Naive thymus-derived CD4-positive, alpha-beta T cell (primary cell): ENCODE measurements at regions not wholly inside any gene's neighbourhood (a gene's known extent, or its start where the extent isn't known, plus 50 kb on each side); places are given as distances from the start of the nearest gene placed in this dataset.

Experiments
- ATAC-seq: fragments of 150-1000 bp; cut with Tn5 transposase; 2 replicates; pipeline ENCODE4 v1.10.0; 2021; ENCODE audit warnings: mild to moderate bottlenecking, moderate library complexity
- CTCF ChIA-PET: fragments of 350-600 bp; sonication (Branson Sonifier 250); formaldehyde crosslinking; loops from one replicate; lab custom pipeline; 2021; ENCODE audit warnings: antibody characterized with exemption; lab: Charles Lee
- POLR2A ChIA-PET: fragments of 350-600 bp; sonication (Branson Sonifier 250); formaldehyde crosslinking; loops from one replicate; lab custom pipeline; 2021; ENCODE audit warnings: antibody characterized with exemption, inconsistent platforms; lab: Charles Lee
- DNase-seq, 9 donors: peaks; one replicate each; pipeline versions ENCODE4 v3.0.0 to v3.0.0-alpha.2; 2020 to 2022; ENCODE audit warnings: mixed read lengths in 1 of 9
- H3K27ac ChIP-seq: one replicate; pipeline ENCODE4 v1.7.0; 2013; ENCODE audit warnings: mild to moderate bottlenecking, low read depth, low read length, moderate library complexity
- H3K27me3 ChIP-seq, 2 donors: one replicate each; pipeline ENCODE4 v1.7.0; 2013; ENCODE audit warnings: low read length in 2 of 2, mild to moderate bottlenecking in 2 of 2, moderate library complexity in 2 of 2; ENCODE audit not compliant: control insufficient read depth in 2 of 2, insufficient read depth in 2 of 2
- H3K36me3 ChIP-seq, 3 experiments: 1 replicate in 2 of 3; 2 replicates in 1 of 3; pipeline ENCODE4 v1.7.0; 2013; ENCODE audit warnings: low read length in 3 of 3, mild to moderate bottlenecking in 3 of 3, moderate library complexity in 1 of 3; ENCODE audit not compliant: insufficient read depth in 3 of 3, control insufficient read depth in 2 of 3
- H3K4me1 ChIP-seq, 2 donors: one replicate each; pipeline ENCODE4 v1.7.0; 2013; ENCODE audit warnings: low read length in 2 of 2, mild to moderate bottlenecking in 2 of 2, moderate library complexity in 1 of 2; ENCODE audit not compliant: control insufficient read depth in 2 of 2, insufficient read depth in 2 of 2
- H3K4me3 ChIP-seq: 2 replicates; pipeline ENCODE4 v1.7.0; 2013; ENCODE audit warnings: mild to moderate bottlenecking, low read length
- H3K9me3 ChIP-seq, 3 experiments: 1 replicate in 2 of 3; 2 replicates in 1 of 3; pipeline ENCODE4 v1.7.0; 2013; ENCODE audit warnings: low read length in 3 of 3; ENCODE audit not compliant: control insufficient read depth in 2 of 3
- H3K27ac Mint-ChIP-seq, 9 donors: one replicate each; pipeline ENCODE4 v1.8.0; 2020 to 2022; ENCODE audit warnings: mixed read lengths in 9 of 9, mild to moderate bottlenecking in 8 of 9, moderate library complexity in 5 of 9, inconsistent platforms in 2 of 9
- H3K27me3 Mint-ChIP-seq, 5 donors: one replicate each; pipeline ENCODE4 v1.8.0; 2021 to 2022; ENCODE audit warnings: mixed read lengths in 5 of 5, mild to moderate bottlenecking in 1 of 5
- H3K36me3 Mint-ChIP-seq, 5 donors: one replicate each; pipeline ENCODE4 v1.8.0; 2020 to 2022; ENCODE audit warnings: mixed read lengths in 5 of 5, mild to moderate bottlenecking in 3 of 5, inconsistent platforms in 1 of 5
- H3K4me1 Mint-ChIP-seq, 7 donors: one replicate each; pipeline ENCODE4 v1.8.0; 2020 to 2022; ENCODE audit warnings: mixed read lengths in 7 of 7, mild to moderate bottlenecking in 3 of 7, inconsistent platforms in 1 of 7
- H3K4me3 Mint-ChIP-seq, 10 donors: one replicate each; pipeline ENCODE4 v1.8.0; 2020 to 2022; ENCODE audit warnings: mild to moderate bottlenecking in 10 of 10, mixed read lengths in 10 of 10, moderate library complexity in 6 of 10, inconsistent platforms in 2 of 10
- H3K9me3 Mint-ChIP-seq, 11 donors: one replicate each; pipeline ENCODE4 v1.8.0; 2020 to 2022; ENCODE audit warnings: mixed read lengths in 11 of 11, mild to moderate bottlenecking in 4 of 11, inconsistent platforms in 1 of 11, moderate library complexity in 1 of 11
- intact Hi-C, 2 donors: fragments of 100-400 bp; cut with micrococcal nuclease; formaldehyde crosslinking; loops; one replicate each; pipeline ENCODE4 v1.15.1; 2023

DNA sequence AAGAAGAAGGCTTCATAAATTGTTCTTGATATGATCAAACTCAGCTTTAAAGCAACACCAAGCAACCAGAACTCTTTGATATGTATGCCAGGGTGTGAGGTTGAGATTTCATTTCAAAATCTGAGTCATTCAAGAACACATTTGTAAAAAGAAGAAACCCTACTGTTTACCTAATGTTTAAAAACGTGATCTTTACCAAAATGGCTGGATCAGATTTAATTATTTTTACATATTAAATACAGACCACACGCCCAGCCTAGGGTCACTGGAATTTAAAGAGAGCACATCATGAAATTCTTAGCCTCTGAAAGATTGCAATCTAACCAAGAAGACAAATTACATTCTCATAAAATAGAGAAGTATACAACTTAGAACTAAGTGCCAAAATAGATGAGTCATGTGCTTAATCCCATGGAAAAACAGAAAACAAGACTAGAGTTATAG is 206.8 kb upstream of the SMLR1 start:
- Mint-ChIP-seq H3K4me1 (peaks cover 0 to 18% (median 4%) of the 10 kb centered on the region in 7 donors), H3K27ac (no peak overlapping the region), H3K36me3 (peaks cover 0 to 16% (median 5%) of the 10 kb centered on the region in 5 donors), H3K4me3 (no peak overlapping the region), H3K27me3 (peaks cover 0 to 2% (median 0%) of the 10 kb centered on the region in 5 donors), H3K9me3 (peaks cover 1 to 13% (median 7%) of the 10 kb centered on the region in 11 donors)
- no peaks in the 10 kb centered on the region for H3K36me3 ChIP-seq
- POLR2A ChIA-PET: no interaction called here
- H3K9me3 ChIP-seq: no peaks in the 10 kb centered on the region
- no peak for ATAC-seq
- H3K4me1 ChIP-seq: no peaks in the 10 kb centered on the region
- no peaks in the 10 kb centered on the region for H3K27me3 ChIP-seq
- no peak overlapping the region for H3K27ac ChIP-seq
- H3K4me3 ChIP-seq: no peak overlapping the region
- intact Hi-C loops: loop anchor here in 1 of 2 donors (5.0 kb wide), 1 partner anchor 43 kb away; no protein-coding TSS in a partner anchor
- DNase-seq: no peak
- CTCF ChIA-PET: no interaction called here

DNA sequence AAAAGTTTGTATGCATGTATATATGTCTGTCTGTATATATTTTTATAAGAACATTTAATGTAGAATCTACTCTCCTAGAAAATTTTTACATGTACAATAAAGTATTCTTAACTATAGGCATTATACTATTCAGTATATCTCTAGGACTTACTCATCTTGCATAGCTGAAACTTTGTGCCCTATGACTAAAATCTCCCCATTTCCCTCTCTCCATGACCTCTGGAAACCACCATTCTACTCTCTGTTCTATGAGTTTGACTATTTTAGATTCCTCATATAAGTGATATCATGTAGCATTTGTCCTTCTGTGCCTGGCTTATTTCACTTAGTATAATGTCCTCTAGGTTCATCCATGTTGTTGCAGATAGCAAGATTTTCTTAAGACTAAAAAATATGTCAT is 205.1 kb upstream of the SMLR1 start:
- H3K4me1 ChIP-seq: no peaks in the 10 kb centered on the region
- H3K9me3 ChIP-seq: no peaks in the 10 kb centered on the region
- CTCF ChIA-PET: no interaction called here
- DNase-seq (no peak), ATAC-seq (no peak)
- peaks cover 0 to 2% (median 0%) of the 10 kb centered on the region in 5 donors for H3K27me3 Mint-ChIP-seq
- no peak overlapping the region for H3K27ac ChIP-seq
- peaks cover 0 to 27% (median 0%) of the 10 kb centered on the region in 7 donors for H3K4me1 Mint-ChIP-seq
- no peaks in the 10 kb centered on the region for H3K27me3 ChIP-seq
- H3K36me3 ChIP-seq: no peaks in the 10 kb centered on the region
- POLR2A ChIA-PET: no interaction called here
- intact Hi-C loops: loop anchor here in 1 of 2 donors (5.0 kb wide), 1 partner anchor 45 kb away; no protein-coding TSS in a partner anchor
- peaks cover 1 to 12% (median 7%) of the 10 kb centered on the region in 11 donors for H3K9me3 Mint-ChIP-seq
- peaks cover 0 to 15% (median 5%) of the 10 kb centered on the region in 5 donors for H3K36me3 Mint-ChIP-seq
- no peak overlapping the region for H3K27ac Mint-ChIP-seq
- H3K4me3 Mint-ChIP-seq: no peak overlapping the region
- no peak overlapping the region for H3K4me3 ChIP-seq

GRCh38 chr6:130624046-130624445 is 203.2 kb upstream of the SMLR1 start:
- Histone ChIP-seq H3K9me3 (no peaks in the 10 kb centered on the region), H3K27ac (no peak overlapping the region), H3K4me3 (no peak overlapping the region), H3K27me3 (no peaks in the 10 kb centered on the region), H3K36me3 (no peaks in the 10 kb centered on the region), H3K4me1 (no peaks in the 10 kb centered on the region)
- ATAC-seq: no peak
- Mint-ChIP-seq H3K4me3 (no peak overlapping the region), H3K36me3 (peaks cover 0 to 15% (median 5%) of the 10 kb centered on the region in 5 donors), H3K4me1 (peaks cover 0 to 27% (median 0%) of the 10 kb centered on the region in 7 donors), H3K27me3 (peaks cover 0 to 2% (median 0%) of the 10 kb centered on the region in 5 donors), H3K27ac (no peak overlapping the region), H3K9me3 (peaks cover 1 to 12% (median 7%) of the 10 kb centered on the region in 11 donors)
- no peak for DNase-seq
- intact Hi-C loops: loop anchor here in 1 of 2 donors (5.0 kb wide), 1 partner anchor 47 kb away; no protein-coding TSS in a partner anchor
- ChIA-PET POLR2A (no interaction called here), CTCF (no interaction called here)

GRCh38 chr6:130625825-130626527 is 201.2 kb upstream of the SMLR1 start:
- no peak for ATAC-seq
- Histone ChIP-seq H3K4me1 (no peaks in the 10 kb centered on the region), H3K4me3 (no peak overlapping the region), H3K27ac (no peak overlapping the region), H3K36me3 (no peaks in the 10 kb centered on the region), H3K9me3 (no peaks in the 10 kb centered on the region), H3K27me3 (no peaks in the 10 kb centered on the region)
- DNase-seq: no peak
- H3K27ac Mint-ChIP-seq: peak overlapping the region in 1 of 9 donors; percentile 50
- H3K9me3 Mint-ChIP-seq: peaks cover 1 to 12% (median 7%) of the 10 kb centered on the region in 11 donors
- ChIA-PET POLR2A (no interaction called here), CTCF (no interaction called here)
- H3K36me3 Mint-ChIP-seq: peaks cover 0 to 18% (median 5%) of the 10 kb centered on the region in 5 donors
- peak overlapping the region in 1 of 10 donors; percentile 29 for H3K4me3 Mint-ChIP-seq
- intact Hi-C loops: no loop called here
- peaks cover 0 to 29% (median 0%) of the 10 kb centered on the region in 7 donors for H3K4me1 Mint-ChIP-seq
- H3K27me3 Mint-ChIP-seq: no peaks in the 10 kb centered on the region

- intact Hi-C loops: no loop called here
- Histone ChIP-seq H3K36me3 (no peaks in the 10 kb centered on the region), H3K4me1 (no peaks in the 10 kb centered on the region), H3K9me3 (no peaks in the 10 kb centered on the region), H3K4me3 (no peak overlapping the region), H3K27me3 (no peaks in the 10 kb centered on the region), H3K27ac (no peak overlapping the region)
- ChIA-PET POLR2A (no interaction called here), CTCF (no interaction called here)
- Mint-ChIP-seq H3K4me3 (no peak overlapping the region), H3K4me1 (peaks cover 0 to 20% (median 0%) of the 10 kb centered on the region in 7 donors), H3K27me3 (no peaks in the 10 kb centered on the region), H3K27ac (no peak overlapping the region), H3K9me3 (peaks cover 0 to 4% (median 0%) of the 10 kb centered on the region in 11 donors), H3K36me3 (peaks cover 0 to 7% (median 0%) of the 10 kb centered on the region in 5 donors)
- DNase-seq (no peak), ATAC-seq (no peak)
Measured at GRCh38 chr6:130628862-130629261, 198.3 kb upstream of the SMLR1 start.

DNA sequence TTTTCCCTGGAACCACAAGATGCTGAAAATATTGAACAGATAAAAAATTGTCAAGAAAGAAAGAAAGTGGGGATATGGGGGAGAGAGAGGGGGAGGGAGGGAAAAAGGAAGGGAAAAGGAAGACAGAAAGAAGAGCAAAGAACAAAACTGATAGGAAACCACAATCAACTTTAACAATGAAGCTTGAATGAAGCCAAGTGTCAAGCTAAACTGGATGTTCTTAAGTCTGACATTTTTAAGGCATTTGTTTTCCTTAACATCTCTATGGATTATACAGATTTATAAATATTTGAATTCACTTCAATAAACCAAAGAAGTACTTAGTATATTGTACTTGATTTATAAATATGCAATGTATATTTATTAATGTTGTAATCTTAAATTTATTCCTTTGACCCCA is 197.6 kb upstream of the SMLR1 start:
- Histone ChIP-seq H3K4me1 (no peaks in the 10 kb centered on the region), H3K36me3 (no peaks in the 10 kb centered on the region), H3K9me3 (no peaks in the 10 kb centered on the region), H3K27ac (no peak overlapping the region), H3K4me3 (no peak overlapping the region), H3K27me3 (no peaks in the 10 kb centered on the region)
- ChIA-PET CTCF (no interaction called here), POLR2A (no interaction called here)
- no peak for DNase-seq
- Mint-ChIP-seq H3K27ac (peak overlapping the region in 1 of 9 donors; percentile 31), H3K36me3 (peaks cover 0 to 7% (median 0%) of the 10 kb centered on the region in 5 donors), H3K4me3 (no peak overlapping the region), H3K9me3 (peaks cover 0 to 2% (median 0%) of the 10 kb centered on the region in 11 donors), H3K4me1 (peaks cover 0 to 16% (median 0%) of the 10 kb centered on the region in 7 donors), H3K27me3 (no peaks in the 10 kb centered on the region)
- intact Hi-C loops: no loop called here
- no peak for ATAC-seq
